ENCODE measurements at regions not wholly inside any gene's neighbourhood (a gene's known extent, or its start where the extent isn't known, plus 50 kb on each side); places are given as distances from the start of the nearest gene placed in this dataset.
A peak's percentile ranks its signal among the peaks of the same experiment; 100 is the strongest.
"Not testable (repeated sequence)": the region's sequence is repeated elsewhere in the genome, so short reads cannot be mapped to it uniquely, and the experiment has no call there.

GRCh38 chr12:28092396-28092795 lies 97.9 kb upstream of the CCDC91 start:
- in situ Hi-C loops (cut with MboI) = no loop called here
- H3K79me2 ChIP-seq (ENCODE audit: insufficient read depth) = no peaks in the 10 kb centered on the region
- H4K20me1 ChIP-seq (ENCODE audit: insufficient read depth) = no peaks in the 10 kb centered on the region
- peaks cover 17% of the 10 kb centered on the region for H3K4me1 ChIP-seq (ENCODE audit: insufficient read depth)
- no peak for TF ChIP-seq EZH2phosphoT487 (IDR thresholded peaks at IDR 0.05; ENCODE audit: insufficient read depth, low read depth)
- TF ChIP-seq EZH2 (IDR thresholded peaks at IDR 0.05; ENCODE audit: insufficient read depth, poor library complexity, severe bottlenecking) = no peak
- no peak overlapping the region for H3K9ac ChIP-seq
- H3K9me3 ChIP-seq (ENCODE audit: low read depth) = no peaks in the 10 kb centered on the region
- no peaks in the 10 kb centered on the region for H3K9me2 ChIP-seq (ENCODE audit: insufficient read depth)
- no peaks in the 10 kb centered on the region for H3F3A ChIP-seq (ENCODE audit: insufficient read depth)
- H3K4me2 ChIP-seq (ENCODE audit: unreplicated experiment) = no peak overlapping the region
- DNase-seq = no peak
- H2AFZ ChIP-seq = peak overlapping the region; percentile 15; the same call in 1 of the 2 replicates
- H3K36me3 ChIP-seq (ENCODE audit: low read depth) = no peaks in the 10 kb centered on the region
- no peak overlapping the region for H3K4me3 ChIP-seq
- no peaks in the 10 kb centered on the region for H3K27me3 ChIP-seq (replicated peaks; ENCODE audit: insufficient read depth)
- no peak overlapping the region for H3K27ac ChIP-seq
- WGBS, 2 experiments (ENCODE audit: low coverage in 1 of 2, low lambda C conversion rate in 2 of 2, missing lambda C conversion rate in 2 of 2) = 23 to 27% methylated on average over 4 of the region's 4 CpGs

GRCh38 chr12:28096649-28097048 lies 93.6 kb upstream of the CCDC91 start:
- no peak for DNase-seq
- Histone ChIP-seq H3K79me2 (ENCODE audit: insufficient read depth) (no peaks in the 10 kb centered on the region), H3K9me2 (ENCODE audit: insufficient read depth) (no peaks in the 10 kb centered on the region), H3K4me2 (ENCODE audit: unreplicated experiment) (no peak overlapping the region), H3K36me3 (ENCODE audit: low read depth) (no peaks in the 10 kb centered on the region), H3K9ac (no peak overlapping the region), H3K27ac (no peak overlapping the region), H3K4me3 (no peak overlapping the region), H2AFZ (no peak overlapping the region), H3K4me1 (ENCODE audit: insufficient read depth) (no peaks in the 10 kb centered on the region), H3K9me3 (ENCODE audit: low read depth) (no peaks in the 10 kb centered on the region), H4K20me1 (ENCODE audit: insufficient read depth) (no peaks in the 10 kb centered on the region), H3K27me3 (replicated peaks; ENCODE audit: insufficient read depth) (no peaks in the 10 kb centered on the region), H3F3A (ENCODE audit: insufficient read depth) (no peaks in the 10 kb centered on the region)
- 90 to 93% methylated on average over 2 of the region's 2 CpGs for WGBS, 2 experiments (ENCODE audit: low coverage in 1 of 2, low lambda C conversion rate in 2 of 2, missing lambda C conversion rate in 2 of 2)
- in situ Hi-C loops (cut with MboI) = no loop called here
- TF ChIP-seq EZH2 (IDR thresholded peaks at IDR 0.05; ENCODE audit: insufficient read depth, poor library complexity, severe bottlenecking) (no peak), EZH2phosphoT487 (IDR thresholded peaks at IDR 0.05; ENCODE audit: insufficient read depth, low read depth) (no peak)

GRCh38 chr12:28097221-28097620 lies 93.0 kb upstream of the CCDC91 start:
- no peaks in the 10 kb centered on the region for H3K9me3 ChIP-seq (ENCODE audit: low read depth)
- no peaks in the 10 kb centered on the region for H3K36me3 ChIP-seq (ENCODE audit: low read depth)
- H3K4me1 ChIP-seq (ENCODE audit: insufficient read depth) = no peaks in the 10 kb centered on the region
- H3K9ac ChIP-seq = no peak overlapping the region
- H3K27ac ChIP-seq = no peak overlapping the region
- DNase-seq = no peak
- no peak overlapping the region for H2AFZ ChIP-seq
- no peak overlapping the region for H3K4me3 ChIP-seq
- in situ Hi-C loops (cut with MboI) = no loop called here
- WGBS, 2 experiments (ENCODE audit: low coverage in 1 of 2, low lambda C conversion rate in 2 of 2, missing lambda C conversion rate in 2 of 2) = 96 to 100% methylated on average over 3 of the region's 3 CpGs
- H3K4me2 ChIP-seq (ENCODE audit: unreplicated experiment) = no peak overlapping the region
- H3K9me2 ChIP-seq (ENCODE audit: insufficient read depth) = no peaks in the 10 kb centered on the region
- H4K20me1 ChIP-seq (ENCODE audit: insufficient read depth) = no peaks in the 10 kb centered on the region
- H3F3A ChIP-seq (ENCODE audit: insufficient read depth) = no peaks in the 10 kb centered on the region
- H3K79me2 ChIP-seq (ENCODE audit: insufficient read depth) = no peaks in the 10 kb centered on the region
- no peaks in the 10 kb centered on the region for H3K27me3 ChIP-seq (replicated peaks; ENCODE audit: insufficient read depth)
- no peak for TF ChIP-seq EZH2 (IDR thresholded peaks at IDR 0.05; ENCODE audit: insufficient read depth, poor library complexity, severe bottlenecking)
- no peak for TF ChIP-seq EZH2phosphoT487 (IDR thresholded peaks at IDR 0.05; ENCODE audit: insufficient read depth, low read depth)

- H3K27me3 ChIP-seq (replicated peaks; ENCODE audit: insufficient read depth); in situ Hi-C loops (cut with MboI); DNase-seq; H3K9me3 ChIP-seq (ENCODE audit: low read depth); H3K4me2 ChIP-seq (ENCODE audit: unreplicated experiment); H3K79me2 ChIP-seq (ENCODE audit: insufficient read depth); H3K4me1 ChIP-seq (ENCODE audit: insufficient read depth); H2AFZ ChIP-seq; H3K36me3 ChIP-seq (ENCODE audit: low read depth); H3K9ac ChIP-seq; H3K27ac ChIP-seq; H3K4me3 ChIP-seq; H3K9me2 ChIP-seq (ENCODE audit: insufficient read depth); H3F3A ChIP-seq (ENCODE audit: insufficient read depth); H4K20me1 ChIP-seq (ENCODE audit: insufficient read depth): not testable (repeated sequence)
- WGBS, 2 experiments (ENCODE audit: low coverage in 1 of 2, low lambda C conversion rate in 2 of 2, missing lambda C conversion rate in 2 of 2) = 84 to 89% methylated on average over 2 of the region's 2 CpGs
These were observed 91.0 kb upstream of the CCDC91 start for GRCh38 chr12:28099245-28099644.

DNA sequence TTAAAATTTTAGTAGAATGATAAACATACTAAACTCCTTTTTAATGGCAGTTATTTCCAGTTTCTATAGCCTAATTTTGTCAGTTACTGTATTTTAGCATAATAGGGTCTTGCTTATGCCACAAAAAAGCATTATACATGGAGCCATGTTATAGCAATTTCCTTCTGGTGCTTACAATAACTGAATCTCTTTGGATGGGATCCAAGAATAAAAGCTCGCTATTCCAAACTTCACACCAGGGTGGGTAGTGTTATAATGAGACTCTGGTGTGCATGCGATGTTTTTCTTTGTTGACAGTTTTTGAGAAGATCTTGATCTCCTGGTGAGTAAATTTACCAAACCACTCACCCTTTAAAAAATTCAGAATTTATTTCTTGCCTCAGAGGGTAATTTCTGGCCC lies 90.4 kb upstream of the CCDC91 start:
- Histone ChIP-seq H3K36me3 (ENCODE audit: low read depth) (no peaks in the 10 kb centered on the region), H2AFZ (no peak overlapping the region), H3K4me1 (ENCODE audit: insufficient read depth) (no peaks in the 10 kb centered on the region), H3K9me2 (ENCODE audit: insufficient read depth) (no peaks in the 10 kb centered on the region), H3K9ac (no peak overlapping the region), H3K27ac (no peak overlapping the region), H3K4me3 (no peak overlapping the region), H3K9me3 (ENCODE audit: low read depth) (no peaks in the 10 kb centered on the region), H4K20me1 (ENCODE audit: insufficient read depth) (no peaks in the 10 kb centered on the region), H3K4me2 (ENCODE audit: unreplicated experiment) (no peak overlapping the region), H3F3A (ENCODE audit: insufficient read depth) (0 out of 2 replicates have a peak, but pooled peaks cover 3% of the 10 kb centered on the region), H3K79me2 (ENCODE audit: insufficient read depth) (no peaks in the 10 kb centered on the region), H3K27me3 (replicated peaks; ENCODE audit: insufficient read depth) (no peaks in the 10 kb centered on the region)
- 62 to 64% methylated on average over 2 of the region's 2 CpGs for WGBS, 2 experiments (ENCODE audit: low coverage in 1 of 2, low lambda C conversion rate in 2 of 2, missing lambda C conversion rate in 2 of 2)
- TF ChIP-seq EZH2 (IDR thresholded peaks at IDR 0.05; ENCODE audit: insufficient read depth, poor library complexity, severe bottlenecking) (no peak), EZH2phosphoT487 (IDR thresholded peaks at IDR 0.05; ENCODE audit: insufficient read depth, low read depth) (no peak)
- DNase-seq = no peak
- in situ Hi-C loops (cut with MboI) = no loop called here

Data from GM23248 (cell line).